HG03469 (cell line): ENCODE measurements at regions not wholly inside any gene's neighbourhood (a gene's known extent, or its start where the extent isn't known, plus 50 kb on each side); places are given as distances from the start of the nearest gene placed in this dataset.

Source experiments
- ATAC-seq: cut with Tn5 transposase; IDR thresholded peaks from one replicate; pipeline ENCODE4 v1.9.1; 2021; ENCODE audit warnings: mild to moderate bottlenecking, moderate library complexity, moderate number of reproducible peaks; ENCODE audit not compliant: unreplicated experiment

- ATAC-seq = no peak
These were observed 199.3 kb upstream of the CTTNBP2NL start for GRCh38 chr1:112196731-112197130.

DNA sequence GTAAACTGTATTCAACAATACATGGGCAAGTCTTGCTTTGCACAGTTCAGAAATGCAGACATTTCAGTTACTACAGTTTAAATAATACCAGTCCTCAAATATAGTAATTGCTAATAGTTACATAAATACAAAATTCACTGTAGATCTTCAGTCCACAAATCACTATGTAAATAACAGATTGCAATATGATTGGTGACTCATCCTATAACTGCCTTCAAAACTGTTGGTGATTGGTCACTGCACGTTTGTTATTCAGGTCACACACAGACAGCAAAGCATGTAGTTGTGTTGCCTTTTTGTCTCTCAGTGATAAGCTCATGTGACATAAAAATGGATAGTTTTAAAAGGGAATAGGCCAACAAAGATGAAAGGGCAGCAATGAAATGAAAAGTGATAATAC, 186.5 kb upstream of the CTTNBP2NL start:
- ATAC-seq = no peak

DNA sequence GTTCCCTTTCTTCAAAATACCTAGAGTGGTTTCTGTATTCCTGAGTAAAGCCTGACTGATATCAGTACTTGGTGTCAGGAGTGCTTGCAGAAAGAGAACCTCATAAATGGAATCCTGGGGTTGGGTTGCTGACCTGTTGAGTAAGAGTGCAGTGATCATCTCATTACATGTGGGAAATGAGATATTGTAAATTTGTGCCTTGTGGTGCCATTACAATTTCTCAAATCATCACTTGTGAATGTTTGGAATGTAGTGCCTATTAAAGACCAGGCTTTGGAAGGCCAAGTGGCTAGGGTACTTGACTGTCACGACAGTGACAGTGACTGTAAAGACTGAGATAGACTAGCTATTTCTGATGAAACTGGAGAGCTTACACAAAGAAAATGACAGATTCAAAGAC, 176.7 kb upstream of the CTTNBP2NL start:
- no peak for ATAC-seq

DNA sequence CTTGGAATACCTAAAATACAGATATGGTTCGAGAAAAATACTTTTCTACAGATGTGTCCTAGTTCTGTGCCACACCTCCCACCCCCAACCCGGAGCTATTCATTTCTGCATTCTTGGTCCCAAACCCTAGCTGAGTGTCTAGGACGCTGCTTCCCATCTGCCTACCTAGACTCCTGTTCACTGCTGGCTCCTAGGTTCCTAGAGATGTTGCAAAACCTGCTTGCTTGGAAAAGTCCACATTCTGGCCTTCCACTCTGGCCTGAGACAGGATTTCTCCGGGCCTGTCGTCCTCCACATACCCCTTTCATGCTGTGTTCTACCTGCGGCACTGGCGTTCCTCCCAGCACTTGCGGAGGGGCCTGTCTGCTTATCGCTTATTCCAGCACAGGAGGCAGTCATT, 165.8 kb upstream of the CTTNBP2NL start:
- no peak for ATAC-seq

GRCh38 chr1:112231331-112231730, 164.7 kb upstream of the CTTNBP2NL start:
- ATAC-seq = no peak

GRCh38 chr1:112232848-112233247, 163.2 kb upstream of the CTTNBP2NL start:
- ATAC-seq = no peak

- ATAC-seq = no peak
These were observed 161.3 kb upstream of the CTTNBP2NL start for GRCh38 chr1:112234710-112235109.

- no peak for ATAC-seq
These were observed 157.9 kb upstream of the CTTNBP2NL start for GRCh38 chr1:112237983-112238545.

GRCh38 chr1:112239683-112240330, 156.2 kb upstream of the CTTNBP2NL start:
- ATAC-seq = no peak

- no peak for ATAC-seq
These were observed 153.5 kb upstream of the CTTNBP2NL start for GRCh38 chr1:112242470-112242869.

- ATAC-seq = no peak
These were observed 151.9 kb upstream of the CTTNBP2NL start for GRCh38 chr1:112244131-112244530.

DNA sequence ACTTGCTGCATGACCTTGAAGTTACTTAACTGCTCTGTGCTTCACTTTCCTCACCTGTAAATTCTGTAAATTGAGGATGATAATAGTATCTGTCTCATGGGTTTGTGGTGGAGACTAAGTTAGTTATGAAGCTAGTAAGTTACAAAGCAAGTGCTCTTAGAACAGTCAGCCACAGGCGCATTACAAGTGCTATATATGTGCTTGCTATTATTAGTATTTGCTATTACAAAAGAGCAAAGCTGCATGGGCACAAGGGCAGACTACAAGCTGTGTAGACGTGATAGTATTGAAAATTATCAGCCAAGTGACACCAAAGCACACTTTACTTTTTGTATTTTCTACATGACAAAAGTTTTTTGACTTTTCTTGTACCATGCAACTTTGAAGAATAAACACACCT, 150.9 kb upstream of the CTTNBP2NL start:
- ATAC-seq = no peak

- no peak for ATAC-seq
These were observed 148.9 kb upstream of the CTTNBP2NL start for GRCh38 chr1:112247036-112247597.

- no peak for ATAC-seq
These were observed 148.1 kb upstream of the CTTNBP2NL start for GRCh38 chr1:112247961-112248360.

- ATAC-seq = no peak
These were observed 145.1 kb upstream of the CTTNBP2NL start for GRCh38 chr1:112250892-112251291.

DNA sequence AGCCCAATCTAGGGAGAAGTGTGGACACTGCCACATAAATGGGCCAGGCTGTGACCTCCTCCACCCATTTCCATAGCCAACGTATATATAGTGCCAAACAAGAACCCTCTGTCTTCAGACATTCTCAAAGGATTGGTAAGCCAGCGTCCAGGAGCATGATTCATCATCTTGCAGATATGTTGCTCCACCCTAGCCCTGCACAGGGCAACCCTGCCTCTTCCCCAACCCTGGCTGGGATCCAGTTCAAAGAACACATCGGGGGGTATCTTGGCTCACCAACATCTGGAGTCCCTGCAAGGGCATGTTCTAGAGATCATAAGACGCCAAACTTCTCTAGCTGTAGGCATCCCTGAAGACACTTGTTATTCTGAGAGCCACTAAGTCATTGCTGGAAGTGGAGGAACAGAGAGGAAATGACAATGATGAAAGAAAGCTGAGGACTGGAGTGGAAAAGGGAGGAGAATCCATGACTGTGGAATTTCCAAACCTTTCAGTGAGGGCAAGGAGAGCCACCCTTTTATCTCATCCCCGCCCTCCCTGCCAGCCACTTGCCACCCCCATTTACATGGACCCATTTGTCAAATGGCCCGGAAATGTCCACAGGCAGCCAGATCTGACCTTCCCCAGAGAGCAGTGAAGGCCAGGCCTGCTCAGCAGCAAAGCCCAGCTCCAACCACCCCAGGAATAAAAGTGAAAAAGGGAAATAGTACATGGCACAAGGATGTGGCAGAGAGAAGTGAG, 144.1 kb upstream of the CTTNBP2NL start:
- no peak for ATAC-seq

DNA sequence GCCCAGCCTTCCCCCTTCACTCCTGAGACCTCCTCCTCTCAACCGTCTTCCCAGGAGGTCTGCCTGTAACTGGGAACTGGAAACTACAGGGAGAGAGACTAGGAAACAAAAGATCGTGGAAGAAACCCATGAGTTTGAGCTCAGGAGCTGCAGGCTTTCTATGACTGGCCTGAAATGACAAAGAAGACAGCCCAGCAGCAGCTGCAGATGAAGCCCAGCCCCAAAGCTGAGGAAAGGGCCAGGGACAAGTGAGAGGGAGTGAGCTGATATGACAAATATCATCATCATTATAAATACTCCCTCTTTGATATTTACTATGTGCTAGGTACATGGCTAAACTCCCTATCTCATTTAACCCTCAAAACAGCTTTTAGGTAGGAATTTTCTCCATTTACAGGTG, 142.6 kb upstream of the CTTNBP2NL start:
- ATAC-seq = no peak

GRCh38 chr1:112255080-112255479, 140.9 kb upstream of the CTTNBP2NL start:
- no peak for ATAC-seq

GRCh38 chr1:112256411-112256810, 139.6 kb upstream of the CTTNBP2NL start:
- no peak for ATAC-seq

DNA sequence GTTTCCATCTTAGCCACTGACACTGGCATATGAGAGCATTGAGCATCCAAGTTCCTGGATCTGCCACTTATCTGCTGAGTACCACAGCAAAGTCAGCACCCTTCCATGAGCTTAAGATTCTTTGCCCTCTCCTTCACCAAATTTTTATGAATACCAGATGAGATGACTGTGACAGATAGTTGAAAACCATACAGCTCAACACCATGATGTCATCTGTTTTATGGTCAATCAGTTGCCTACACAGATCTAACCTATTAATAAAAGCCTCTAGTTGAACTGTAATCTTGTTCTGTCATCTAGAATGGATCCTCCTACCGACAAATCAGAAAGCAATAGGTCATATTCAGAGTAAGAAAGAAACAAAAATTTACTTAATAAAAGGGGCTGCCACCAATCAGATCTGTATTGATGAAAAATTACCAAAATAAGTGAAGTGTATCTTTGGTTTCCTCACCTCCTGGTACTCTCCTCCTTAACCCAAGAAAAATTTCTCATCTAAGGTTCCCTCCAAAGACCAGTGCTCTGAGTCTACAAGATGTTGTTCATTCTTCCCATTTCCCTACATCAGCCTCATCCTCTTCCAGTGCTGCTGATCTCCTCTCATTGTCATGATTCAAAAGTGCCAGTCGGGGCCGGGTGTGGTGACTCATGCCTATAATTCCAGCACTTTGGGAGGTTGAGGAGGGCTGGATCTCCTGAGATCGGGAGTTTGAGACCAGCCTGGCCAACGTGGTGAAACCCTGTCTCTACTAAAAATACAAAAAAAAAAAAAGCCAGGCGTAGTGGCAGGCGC, 138.8 kb upstream of the CTTNBP2NL start:
- ATAC-seq = no peak

DNA sequence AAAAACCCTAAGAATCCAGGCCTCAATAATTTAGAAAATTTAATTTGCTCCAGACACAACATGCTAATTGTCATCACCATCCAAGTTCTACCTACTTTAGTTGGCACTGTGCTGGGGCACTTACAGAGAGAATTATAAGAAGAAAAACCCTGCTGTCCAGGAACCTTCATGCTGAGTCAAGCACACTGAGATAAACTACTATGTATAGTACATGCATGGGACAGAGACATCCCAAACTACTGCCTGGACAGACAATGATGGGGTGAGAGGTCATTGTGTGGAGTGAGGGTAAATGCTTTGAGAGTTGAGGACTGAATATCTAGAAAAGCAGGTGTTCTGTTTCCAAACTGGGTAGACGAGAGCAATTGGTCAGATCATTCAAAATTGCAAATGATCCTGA, 135.3 kb upstream of the CTTNBP2NL start:
- no peak for ATAC-seq
